Activated T-helper 1 cell treated with anti-CD3 and anti-CD28 coated beads, Interleukin-12 subunit alpha, Interleukin-12 subunit beta, Interleukin-2, Interleukin-4 antibody, amounts not matched to agents 30 ng/mL and 10 ng/mL and 1 ng/mL, durations not matched to agents 14 hours and 24 hours and 36 hours (primary cell): ENCODE measurements at regions not wholly inside any gene's neighbourhood (a gene's known extent, or its start where the extent isn't known, plus 50 kb on each side); places are given as distances from the start of the nearest gene placed in this dataset.

ENCODE experiments used
- DNase-seq: peaks from one replicate; pipeline ENCODE4 v3.0.0; 2021; ENCODE audit warnings: low spot score
- H3K27ac Mint-ChIP-seq: one replicate; pipeline ENCODE4 v1.8.0; 2021; ENCODE audit warnings: mild to moderate bottlenecking, mixed read lengths
- H3K27me3 Mint-ChIP-seq: one replicate; pipeline ENCODE4 v1.8.0; 2022; ENCODE audit warnings: mild to moderate bottlenecking, moderate library complexity, mixed read lengths; ENCODE audit not compliant: insufficient read depth
- H3K36me3 Mint-ChIP-seq: one replicate; pipeline ENCODE4 v1.8.0; 2021; ENCODE audit warnings: low read depth, mixed read lengths
- H3K4me1 Mint-ChIP-seq: one replicate; pipeline ENCODE4 v1.8.0; 2021; ENCODE audit warnings: low read depth, mixed read lengths
- H3K4me3 Mint-ChIP-seq: one replicate; pipeline ENCODE4 v1.8.0; 2021; ENCODE audit warnings: mild to moderate bottlenecking, moderate library complexity, mixed read lengths
- H3K9me3 Mint-ChIP-seq: one replicate; pipeline ENCODE4 v1.8.0; 2021; ENCODE audit warnings: mixed read lengths
- intact Hi-C: fragments of 100-400 bp; cut with micrococcal nuclease; formaldehyde crosslinking; loops from one replicate; pipeline ENCODE4 v1.15.1; 2024

DNA sequence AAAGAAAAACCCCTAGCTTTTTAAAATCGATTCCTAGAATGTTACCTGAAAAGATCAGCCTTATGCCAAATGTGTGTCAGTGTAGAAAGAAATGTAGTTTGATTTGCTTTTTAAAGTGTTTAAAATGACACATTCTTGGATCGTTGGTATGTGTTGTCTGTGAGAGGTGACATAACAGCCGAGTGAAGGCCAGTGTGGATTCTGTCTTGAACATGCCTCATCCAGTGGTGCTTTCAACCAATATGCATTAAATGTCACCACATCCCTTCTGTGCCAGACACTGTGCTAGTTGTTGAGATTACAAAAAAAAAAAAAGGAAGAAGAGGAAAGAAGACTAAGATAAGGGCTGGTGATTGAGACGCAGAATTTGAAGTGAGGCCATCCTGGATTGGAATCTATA lies 994.2 kb upstream of the TENM3 start:
- no peaks in the 10 kb centered on the region for H3K36me3 Mint-ChIP-seq
- H3K27me3 Mint-ChIP-seq, result no peaks in the 10 kb centered on the region
- no peaks in the 10 kb centered on the region for H3K4me1 Mint-ChIP-seq
- peaks cover 7% of the 10 kb centered on the region for H3K9me3 Mint-ChIP-seq
- no peak overlapping the region for H3K4me3 Mint-ChIP-seq
- intact Hi-C loops, result no loop called here
- H3K27ac Mint-ChIP-seq, result no peak overlapping the region
- DNase-seq, result no peak

DNA sequence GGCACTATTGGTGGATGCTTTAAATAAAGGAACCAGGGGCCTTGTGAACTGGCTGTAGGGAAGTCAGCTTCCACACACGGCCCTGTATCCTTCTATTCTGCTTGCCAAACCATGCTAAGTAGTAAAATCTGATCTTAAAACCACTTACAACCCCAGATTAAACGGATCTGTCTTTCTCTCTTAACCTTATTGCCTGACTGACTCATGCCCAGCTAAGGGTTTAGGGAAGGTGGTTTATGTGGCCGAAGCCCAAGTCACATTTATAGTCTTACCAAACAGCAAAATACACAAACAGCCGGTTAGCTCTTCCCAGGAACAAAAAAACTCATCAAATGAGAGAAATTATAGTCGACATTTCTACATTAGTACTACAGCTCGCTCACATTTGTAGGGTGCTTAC lies 988.4 kb upstream of the TENM3 start:
- Mint-ChIP-seq H3K4me3 (no peak overlapping the region), H3K4me1 (no peaks in the 10 kb centered on the region), H3K27me3 (no peaks in the 10 kb centered on the region), H3K36me3 (no peaks in the 10 kb centered on the region), H3K9me3 (peaks cover 7% of the 10 kb centered on the region), H3K27ac (no peak overlapping the region)
- DNase-seq, result no peak
- intact Hi-C loops, result no loop called here

DNA sequence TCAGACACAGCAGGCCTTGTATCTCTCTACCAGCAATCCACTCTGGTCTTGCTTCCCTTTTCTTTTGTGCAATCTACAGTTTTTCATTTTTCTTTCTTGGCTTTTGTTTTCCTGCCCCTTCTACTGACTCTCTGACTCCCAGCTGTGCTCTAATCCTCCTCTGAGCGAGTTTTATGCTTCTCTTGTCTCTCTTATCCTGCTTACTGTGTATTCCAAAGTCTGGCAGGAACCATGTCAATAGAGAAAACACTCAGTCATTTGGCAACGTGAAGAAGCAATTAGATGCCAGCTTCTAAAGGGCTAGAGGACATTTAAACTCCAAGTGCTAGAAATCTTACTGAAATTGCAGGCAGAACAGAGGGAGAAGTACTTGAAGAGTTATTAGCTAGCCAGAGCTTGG lies 984.6 kb upstream of the TENM3 start:
- Mint-ChIP-seq H3K4me3 (no peak overlapping the region), H3K27ac (no peak overlapping the region), H3K36me3 (no peaks in the 10 kb centered on the region), H3K4me1 (no peaks in the 10 kb centered on the region), H3K9me3 (peaks cover 3% of the 10 kb centered on the region), H3K27me3 (no peaks in the 10 kb centered on the region)
- intact Hi-C loops, result no loop called here
- DNase-seq, result no peak

DNA sequence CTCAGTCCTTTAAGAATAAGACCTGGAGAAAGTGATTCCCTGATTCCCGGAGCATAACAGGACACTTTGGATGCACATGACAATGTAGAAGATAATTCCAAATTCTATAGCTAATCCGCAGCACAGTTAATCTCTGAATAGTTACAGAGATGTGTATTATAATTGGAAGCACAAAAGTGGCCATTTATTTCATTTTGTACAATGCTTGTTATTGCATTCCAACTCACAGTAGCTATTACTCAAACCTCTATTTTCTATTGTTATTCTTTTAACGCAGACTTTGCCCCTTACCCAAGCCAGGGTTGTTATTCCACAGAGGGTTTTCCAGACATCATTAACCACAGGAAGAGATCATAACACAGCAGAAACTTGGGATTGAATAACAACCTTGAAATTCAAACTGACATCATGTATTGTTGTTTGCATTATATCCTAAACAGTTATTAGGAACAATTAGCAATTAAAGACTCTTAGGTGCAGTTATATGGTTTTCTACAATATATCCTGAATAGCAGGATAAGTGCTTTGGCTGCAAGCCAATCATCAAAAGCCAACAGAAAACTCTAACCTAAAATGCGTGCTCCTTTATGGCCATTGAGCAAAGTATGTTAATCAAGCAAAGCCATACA lies 984.0 kb upstream of the TENM3 start:
- intact Hi-C loops, result no loop called here
- no peaks in the 10 kb centered on the region for H3K9me3 Mint-ChIP-seq
- no peak overlapping the region for H3K4me3 Mint-ChIP-seq
- no peaks in the 10 kb centered on the region for H3K4me1 Mint-ChIP-seq
- no peak overlapping the region for H3K27ac Mint-ChIP-seq
- no peaks in the 10 kb centered on the region for H3K36me3 Mint-ChIP-seq
- no peak for DNase-seq
- H3K27me3 Mint-ChIP-seq, result no peaks in the 10 kb centered on the region

DNA sequence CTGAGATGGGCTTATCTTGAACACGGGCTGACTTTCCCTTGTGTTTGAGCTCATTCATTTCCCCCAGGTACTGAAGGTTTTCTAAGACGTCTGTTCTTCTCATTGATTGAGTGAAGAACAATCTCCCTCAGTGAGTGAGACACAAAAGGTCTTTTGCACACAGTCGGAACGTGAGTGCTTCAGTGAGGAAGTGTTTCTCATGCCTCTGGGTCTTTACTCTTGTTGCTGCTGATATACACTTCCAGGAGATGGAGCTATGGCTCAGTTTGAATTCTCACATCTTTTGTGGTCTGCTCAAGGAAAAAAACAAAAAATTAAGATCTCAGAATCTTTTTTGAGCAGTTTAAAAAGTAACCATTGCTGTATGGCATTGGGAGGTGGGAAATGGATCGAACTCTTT lies 981.9 kb upstream of the TENM3 start:
- Mint-ChIP-seq H3K27me3 (no peaks in the 10 kb centered on the region), H3K36me3 (no peaks in the 10 kb centered on the region), H3K4me1 (no peaks in the 10 kb centered on the region), H3K9me3 (no peaks in the 10 kb centered on the region), H3K4me3 (no peak overlapping the region), H3K27ac (no peak overlapping the region)
- no peak for DNase-seq
- intact Hi-C loops, result no loop called here

DNA sequence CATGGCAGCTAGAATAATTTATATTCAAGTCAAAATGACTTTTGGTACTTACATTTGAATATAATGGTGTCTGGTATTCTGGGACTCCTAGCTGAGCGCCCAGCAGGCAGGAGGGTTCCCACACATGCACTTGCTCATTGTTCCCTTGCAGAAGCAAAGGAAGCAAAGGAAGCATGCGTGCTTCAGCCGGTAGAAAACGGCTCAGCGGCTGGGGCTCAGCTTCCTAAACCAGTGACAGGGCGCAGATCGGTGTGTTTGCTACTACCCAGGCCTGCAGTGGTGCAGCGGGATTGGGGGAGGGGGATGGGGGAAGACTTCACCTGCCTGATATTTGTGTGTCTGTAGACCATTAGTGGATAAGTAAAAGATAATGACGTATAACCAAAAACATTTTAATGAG lies 978.3 kb upstream of the TENM3 start:
- H3K9me3 Mint-ChIP-seq, result no peaks in the 10 kb centered on the region
- DNase-seq, result no peak
- no peak overlapping the region for H3K27ac Mint-ChIP-seq
- intact Hi-C loops, result no loop called here
- no peaks in the 10 kb centered on the region for H3K36me3 Mint-ChIP-seq
- no peaks in the 10 kb centered on the region for H3K27me3 Mint-ChIP-seq
- no peak overlapping the region for H3K4me3 Mint-ChIP-seq
- no peaks in the 10 kb centered on the region for H3K4me1 Mint-ChIP-seq

DNA sequence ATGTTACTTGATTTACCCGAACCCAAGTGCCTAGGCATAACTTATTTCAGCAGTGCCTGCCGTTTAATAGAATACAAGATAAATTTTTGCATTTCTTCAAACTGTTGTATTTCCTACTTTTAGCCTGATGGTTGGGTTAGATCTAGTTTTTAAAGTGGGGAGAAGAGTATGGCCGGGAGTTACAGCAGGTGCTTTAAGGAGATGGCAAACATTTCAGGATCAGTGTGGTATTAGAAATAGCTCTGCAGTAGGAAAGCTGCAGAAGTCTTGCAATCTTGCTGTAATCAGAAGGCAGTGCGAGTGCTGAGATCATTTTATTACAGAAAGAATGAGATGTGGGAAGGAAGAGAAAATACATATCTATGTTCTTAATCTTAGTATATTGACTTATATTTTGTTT lies 977.8 kb upstream of the TENM3 start:
- Mint-ChIP-seq H3K36me3 (no peaks in the 10 kb centered on the region), H3K9me3 (no peaks in the 10 kb centered on the region), H3K4me3 (no peak overlapping the region), H3K4me1 (no peaks in the 10 kb centered on the region), H3K27ac (no peak overlapping the region), H3K27me3 (no peaks in the 10 kb centered on the region)
- DNase-seq, result no peak
- intact Hi-C loops, result no loop called here

DNA sequence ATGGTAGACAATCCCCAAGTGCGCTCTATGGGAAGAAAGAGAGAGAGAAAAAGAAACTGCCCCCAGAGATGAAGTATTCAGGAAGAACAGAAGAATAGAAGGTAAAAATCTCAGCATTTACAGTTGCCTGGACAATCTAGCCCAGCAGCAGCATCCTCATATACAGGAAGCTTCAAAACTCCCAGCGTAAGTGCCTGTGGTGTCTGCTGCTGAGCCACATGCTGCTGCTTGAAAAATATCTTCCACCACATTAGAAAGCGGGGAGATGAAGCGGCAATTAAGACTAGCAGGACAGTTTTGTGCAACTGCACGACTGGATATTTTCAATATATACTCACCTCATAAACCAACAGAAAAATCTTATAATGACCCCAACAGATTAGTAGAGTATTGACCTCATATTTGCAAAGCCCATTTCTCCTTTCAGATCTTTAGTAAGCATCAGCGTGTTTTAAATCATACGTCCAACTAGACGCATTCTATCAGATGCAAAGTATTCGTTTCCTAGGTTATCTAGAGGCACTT lies 972.0 kb upstream of the TENM3 start:
- Mint-ChIP-seq H3K4me1 (no peaks in the 10 kb centered on the region), H3K27me3 (no peaks in the 10 kb centered on the region), H3K4me3 (no peak overlapping the region), H3K36me3 (no peaks in the 10 kb centered on the region), H3K9me3 (peaks cover 2% of the 10 kb centered on the region), H3K27ac (no peak overlapping the region)
- intact Hi-C loops, result no loop called here
- no peak for DNase-seq

DNA sequence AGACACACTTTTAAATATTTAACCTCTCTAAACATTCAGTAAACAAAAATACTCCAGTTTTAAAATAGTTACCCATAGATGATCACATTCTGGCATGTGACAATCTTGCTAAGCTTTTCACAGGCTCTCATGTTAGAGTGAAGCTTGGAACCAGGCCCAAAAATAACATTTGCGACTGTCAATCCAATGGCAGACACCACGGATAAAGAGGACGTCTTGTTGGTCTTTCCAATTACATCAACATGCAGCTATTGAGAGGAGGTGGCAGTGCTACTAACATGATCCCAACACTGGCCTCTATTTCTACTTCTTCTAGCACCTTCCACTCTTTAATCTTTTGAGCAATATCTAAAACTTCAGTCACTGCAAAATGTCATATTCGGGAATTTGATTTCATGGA lies 970.8 kb upstream of the TENM3 start:
- H3K27me3 Mint-ChIP-seq, result no peaks in the 10 kb centered on the region
- no peaks in the 10 kb centered on the region for H3K36me3 Mint-ChIP-seq
- H3K27ac Mint-ChIP-seq, result no peak overlapping the region
- no peak for DNase-seq
- H3K9me3 Mint-ChIP-seq, result peaks cover 10% of the 10 kb centered on the region
- H3K4me1 Mint-ChIP-seq, result no peaks in the 10 kb centered on the region
- intact Hi-C loops, result no loop called here
- H3K4me3 Mint-ChIP-seq, result no peak overlapping the region

DNA sequence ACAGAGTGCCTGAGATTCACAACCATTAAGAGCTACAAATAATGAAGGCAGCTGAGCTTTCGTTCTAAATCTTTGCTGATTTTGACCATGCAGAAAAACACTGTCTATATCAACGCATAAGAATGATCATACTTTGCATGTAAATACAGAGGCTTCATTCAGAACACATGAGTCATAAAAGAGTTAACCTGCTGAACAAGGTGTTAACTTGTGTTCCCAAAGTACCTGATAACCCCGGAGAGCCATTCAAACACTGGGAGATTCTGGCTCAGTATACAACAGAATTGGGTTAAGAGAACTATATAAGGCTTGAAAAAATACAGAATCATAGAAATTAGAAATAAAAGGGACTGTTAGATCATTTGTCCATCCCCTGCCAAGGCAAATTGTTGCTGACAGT lies 964.3 kb upstream of the TENM3 start:
- no peaks in the 10 kb centered on the region for H3K4me1 Mint-ChIP-seq
- no peak for DNase-seq
- H3K27me3 Mint-ChIP-seq, result no peaks in the 10 kb centered on the region
- H3K36me3 Mint-ChIP-seq, result no peaks in the 10 kb centered on the region
- H3K9me3 Mint-ChIP-seq, result peaks cover 7% of the 10 kb centered on the region
- intact Hi-C loops, result no loop called here
- H3K27ac Mint-ChIP-seq, result no peak overlapping the region
- no peak overlapping the region for H3K4me3 Mint-ChIP-seq

DNA sequence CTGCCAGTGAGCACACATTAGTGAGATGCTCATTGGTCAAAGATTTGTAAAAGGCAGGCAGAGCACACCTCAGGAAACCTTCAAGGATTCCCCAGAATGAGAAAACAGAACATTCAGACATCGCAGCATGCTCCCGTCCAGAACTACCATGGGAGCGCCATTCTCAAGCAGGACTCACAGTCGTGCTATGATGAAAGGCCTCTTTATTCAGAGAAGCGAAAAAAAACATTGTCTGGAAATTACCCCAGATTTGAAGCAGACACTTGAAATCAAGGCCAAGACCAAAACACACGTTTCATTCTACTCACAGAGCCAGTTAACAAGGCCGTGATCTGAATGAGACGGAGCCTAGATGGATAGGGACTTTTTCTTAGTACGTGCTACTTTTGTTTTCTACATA lies 961.8 kb upstream of the TENM3 start:
- Mint-ChIP-seq H3K27me3 (no peaks in the 10 kb centered on the region), H3K36me3 (no peaks in the 10 kb centered on the region), H3K27ac (no peak overlapping the region), H3K4me1 (no peaks in the 10 kb centered on the region), H3K9me3 (peaks cover 7% of the 10 kb centered on the region), H3K4me3 (no peak overlapping the region)
- no peak for DNase-seq
- intact Hi-C loops, result no loop called here

DNA sequence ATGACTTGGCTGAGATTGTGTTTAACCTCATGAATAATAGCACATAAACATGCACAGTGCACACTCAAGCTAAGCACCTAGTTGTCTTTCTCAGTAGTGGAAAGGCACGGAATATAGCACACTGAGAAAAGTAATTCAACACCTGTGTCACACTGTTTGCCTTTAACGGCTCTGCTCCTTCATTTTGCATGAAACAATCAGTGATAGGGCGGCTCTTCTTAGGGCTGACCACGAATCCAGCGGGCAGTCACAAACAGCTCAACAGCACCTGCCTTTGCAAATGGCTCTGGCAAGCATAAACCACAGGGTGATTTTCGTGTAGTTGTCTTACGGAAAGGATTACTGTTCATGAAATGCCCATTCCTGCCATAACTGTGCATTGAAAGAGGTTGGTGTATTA lies 954.0 kb upstream of the TENM3 start:
- H3K36me3 Mint-ChIP-seq, result no peaks in the 10 kb centered on the region
- H3K4me3 Mint-ChIP-seq, result no peak overlapping the region
- H3K27me3 Mint-ChIP-seq, result no peaks in the 10 kb centered on the region
- H3K9me3 Mint-ChIP-seq, result no peaks in the 10 kb centered on the region
- intact Hi-C loops, result no loop called here
- no peak for DNase-seq
- H3K27ac Mint-ChIP-seq, result no peak overlapping the region
- no peaks in the 10 kb centered on the region for H3K4me1 Mint-ChIP-seq

DNA sequence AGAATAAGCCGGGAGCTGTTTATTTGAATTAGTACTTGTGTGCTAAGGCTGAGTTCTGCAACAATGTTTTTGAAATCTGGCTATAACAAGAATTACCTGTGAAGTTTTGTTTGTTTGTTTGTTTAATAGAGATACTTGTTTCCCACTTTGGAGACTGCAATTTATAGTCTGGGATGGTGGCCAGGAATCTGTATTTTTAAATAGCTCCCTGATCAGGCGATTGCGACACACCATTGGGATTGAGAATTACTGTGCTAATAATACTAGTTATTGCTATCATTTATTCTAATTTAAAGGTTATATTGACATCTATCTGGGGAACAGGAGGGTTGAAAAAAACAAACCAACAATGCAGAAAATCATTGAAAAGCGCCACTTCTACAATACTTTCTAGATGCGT lies 951.6 kb upstream of the TENM3 start:
- intact Hi-C loops, result no loop called here
- Mint-ChIP-seq H3K27ac (no peak overlapping the region), H3K36me3 (no peaks in the 10 kb centered on the region), H3K9me3 (no peaks in the 10 kb centered on the region), H3K27me3 (no peaks in the 10 kb centered on the region), H3K4me1 (no peaks in the 10 kb centered on the region), H3K4me3 (no peak overlapping the region)
- DNase-seq, result no peak

DNA sequence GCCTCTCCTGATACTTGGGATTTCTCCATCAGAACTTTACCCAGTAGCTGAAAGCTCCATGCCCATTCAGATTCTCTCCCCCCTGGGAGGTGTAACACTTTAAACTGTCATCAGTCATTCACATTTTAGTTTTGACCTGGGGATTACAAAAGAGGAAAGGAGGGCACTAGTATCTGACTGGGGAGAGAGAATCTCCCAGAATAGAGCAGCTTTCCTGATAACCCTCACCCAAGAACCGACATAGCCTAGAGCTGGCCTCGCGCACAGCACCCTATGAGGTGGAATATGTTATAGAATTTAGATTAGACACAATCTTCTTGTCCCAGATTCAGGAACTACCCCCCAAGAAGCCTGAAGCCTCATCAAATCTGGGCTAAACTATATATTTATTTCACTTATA lies 950.2 kb upstream of the TENM3 start:
- DNase-seq, result no peak
- H3K4me1 Mint-ChIP-seq, result no peaks in the 10 kb centered on the region
- intact Hi-C loops, result no loop called here
- no peaks in the 10 kb centered on the region for H3K9me3 Mint-ChIP-seq
- no peak overlapping the region for H3K27ac Mint-ChIP-seq
- H3K4me3 Mint-ChIP-seq, result no peak overlapping the region
- no peaks in the 10 kb centered on the region for H3K27me3 Mint-ChIP-seq
- no peaks in the 10 kb centered on the region for H3K36me3 Mint-ChIP-seq
